Suprapubic skin (tissue), 4 donors: ENCODE measurements at regions not wholly inside any gene's neighbourhood (a gene's known extent, or its start where the extent isn't known, plus 50 kb on each side); places are given as distances from the start of the nearest gene placed in this dataset.
"Not testable (repeated sequence)": the region's sequence is repeated elsewhere in the genome, so short reads cannot be mapped to it uniquely, and the experiment has no call there.

Source experiments
- DNase-seq, 2 donors: peaks; one replicate each; pipeline ENCODE4 v3.0.0-alpha.2; 2019; ENCODE audit warnings: low spot score in 2 of 2
- H3K27ac ChIP-seq: fragments of 200-600 bp; sonication (generic); one replicate; pipeline ENCODE4 v1.5.1; 2019
- H3K27me3 ChIP-seq: fragments of 200-600 bp; sonication (generic); one replicate; pipeline ENCODE4 v1.5.1; 2019
- H3K36me3 ChIP-seq: fragments of 200-600 bp; sonication (generic); one replicate; pipeline ENCODE4 v1.5.1; 2019
- H3K4me1 ChIP-seq: fragments of 200-600 bp; sonication (generic); one replicate; pipeline ENCODE4 v1.5.1; 2019
- H3K4me3 ChIP-seq: fragments of 200-600 bp; sonication (generic); one replicate; pipeline ENCODE4 v1.5.1; 2019; ENCODE audit warnings: mild to moderate bottlenecking
- H3K9me3 ChIP-seq: fragments of 200-600 bp; sonication (generic); one replicate; pipeline ENCODE4 v1.5.1; 2019
- CTCF ChIP-seq, 2 donors: fragments of 200-600 bp in 1 of 2; fragments of 450-650 bp in 1 of 2; sonication (generic) in 1 of 2; IDR thresholded peaks; one replicate each; pipeline ENCODE4 v1.5.1; 2016 to 2019; ENCODE audit warnings: antibody characterized with exemption in 2 of 2, mild to moderate bottlenecking in 1 of 2, moderate library complexity in 1 of 2
- EP300 ChIP-seq: sonication (generic); formaldehyde crosslinking; IDR thresholded peaks from one replicate; pipeline ENCODE4 v1.6.1; 2017; ENCODE audit warnings: antibody characterized with exemption
- POLR2A ChIP-seq, 2 donors: fragments of 450-650 bp; IDR thresholded peaks; one replicate each; pipeline ENCODE4 v1.6.1; 2017; ENCODE audit warnings: antibody characterized with exemption in 2 of 2, mild to moderate bottlenecking in 2 of 2, moderate library complexity in 2 of 2
- POLR2AphosphoS5 ChIP-seq, 3 donors: sonication (generic); formaldehyde crosslinking; IDR thresholded peaks; one replicate each; pipeline ENCODE4 v1.6.1; 2017; ENCODE audit warnings: antibody characterized with exemption in 3 of 3
- WGBS: methylation state at CpG from one replicate; pipeline ENCODE4 v1.1.5; 2018; 5-methylcytosine and 5-hydroxymethylcytosine counted together

- H3K27ac ChIP-seq, result no peak overlapping the region
- WGBS, result 79% methylated on average over 6 of the region's 6 CpGs
- no peaks in the 10 kb centered on the region for H3K9me3 ChIP-seq
- no peaks in the 10 kb centered on the region for H3K4me1 ChIP-seq
- no peaks in the 10 kb centered on the region for H3K27me3 ChIP-seq
- no peak for TF ChIP-seq POLR2AphosphoS5 (IDR thresholded peaks at IDR 0.05)
- no peak for TF ChIP-seq CTCF (IDR thresholded peaks at IDR 0.05)
- DNase-seq, result no peak
- H3K4me3 ChIP-seq, result no peak overlapping the region
- no peaks in the 10 kb centered on the region for H3K36me3 ChIP-seq
Observed at GRCh38 chr6:14598017-14598864, 480.7 kb downstream of the CD83 start.

GRCh38 chr6:14600306-14600705, 482.7 kb downstream of the CD83 start:
- not testable (repeated sequence) for H3K27ac ChIP-seq, H3K4me1 ChIP-seq, H3K9me3 ChIP-seq, DNase-seq, H3K36me3 ChIP-seq, H3K27me3 ChIP-seq, H3K4me3 ChIP-seq
- WGBS, result 92% methylated on average over 8 of the region's 8 CpGs

GRCh38 chr6:14601490-14601889, 483.9 kb downstream of the CD83 start:
- Histone ChIP-seq H3K4me1 (no peaks in the 10 kb centered on the region), H3K36me3 (no peaks in the 10 kb centered on the region), H3K27me3 (no peaks in the 10 kb centered on the region), H3K4me3 (no peak overlapping the region), H3K9me3 (no peaks in the 10 kb centered on the region), H3K27ac (no peak overlapping the region)
- DNase-seq, result no peak
- no peak for TF ChIP-seq POLR2AphosphoS5 (IDR thresholded peaks at IDR 0.05)
- TF ChIP-seq CTCF (IDR thresholded peaks at IDR 0.05), result no peak
- no peak for TF ChIP-seq EP300
- no peak for TF ChIP-seq POLR2A (IDR thresholded peaks at IDR 0.05)
- WGBS, result 85% methylated on average over 7 of the region's 7 CpGs

DNA sequence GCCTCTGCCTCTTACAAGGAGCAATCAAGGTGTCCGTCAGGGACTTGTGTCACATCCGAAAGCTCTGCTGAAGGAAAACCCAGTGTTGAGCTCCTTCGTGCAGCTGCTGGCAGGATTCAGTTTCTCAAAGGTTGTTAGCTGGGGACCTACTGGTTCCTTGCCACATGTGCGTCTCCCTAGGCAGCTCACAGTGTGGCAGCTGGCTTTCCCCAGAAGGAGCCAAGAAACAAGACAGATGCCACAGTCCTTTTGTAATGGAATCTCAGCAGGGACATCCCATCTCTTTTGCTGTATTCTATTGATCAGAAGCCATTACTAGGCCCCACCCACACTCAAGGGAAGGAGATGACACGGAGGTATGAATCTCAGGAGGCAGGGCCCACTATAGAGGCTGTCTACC, 488.8 kb downstream of the CD83 start:
- no peak overlapping the region for H3K4me3 ChIP-seq
- no peak overlapping the region for H3K27ac ChIP-seq
- 85% methylated on average over 5 of the region's 5 CpGs for WGBS
- H3K4me1 ChIP-seq, result no peaks in the 10 kb centered on the region
- H3K27me3 ChIP-seq, result no peaks in the 10 kb centered on the region
- no peaks in the 10 kb centered on the region for H3K36me3 ChIP-seq
- no peak for TF ChIP-seq POLR2A (IDR thresholded peaks at IDR 0.05)
- no peak for TF ChIP-seq EP300
- no peaks in the 10 kb centered on the region for H3K9me3 ChIP-seq
- no peak for DNase-seq

- TF ChIP-seq POLR2AphosphoS5 (IDR thresholded peaks at IDR 0.05) (no peak), POLR2A (IDR thresholded peaks at IDR 0.05) (no peak), CTCF (IDR thresholded peaks at IDR 0.05) (no peak), EP300 (no peak)
- H3K36me3 ChIP-seq, result no peaks in the 10 kb centered on the region
- no peak overlapping the region for H3K4me3 ChIP-seq
- H3K27me3 ChIP-seq, result no peaks in the 10 kb centered on the region
- H3K4me1 ChIP-seq, result no peaks in the 10 kb centered on the region
- H3K9me3 ChIP-seq, result no peaks in the 10 kb centered on the region
- DNase-seq, result no peak
- H3K27ac ChIP-seq, result no peak overlapping the region
- WGBS, result 97% methylated on average over 4 of the region's 4 CpGs
Observed at GRCh38 chr6:14610141-14610540, 492.6 kb downstream of the CD83 start.

DNA sequence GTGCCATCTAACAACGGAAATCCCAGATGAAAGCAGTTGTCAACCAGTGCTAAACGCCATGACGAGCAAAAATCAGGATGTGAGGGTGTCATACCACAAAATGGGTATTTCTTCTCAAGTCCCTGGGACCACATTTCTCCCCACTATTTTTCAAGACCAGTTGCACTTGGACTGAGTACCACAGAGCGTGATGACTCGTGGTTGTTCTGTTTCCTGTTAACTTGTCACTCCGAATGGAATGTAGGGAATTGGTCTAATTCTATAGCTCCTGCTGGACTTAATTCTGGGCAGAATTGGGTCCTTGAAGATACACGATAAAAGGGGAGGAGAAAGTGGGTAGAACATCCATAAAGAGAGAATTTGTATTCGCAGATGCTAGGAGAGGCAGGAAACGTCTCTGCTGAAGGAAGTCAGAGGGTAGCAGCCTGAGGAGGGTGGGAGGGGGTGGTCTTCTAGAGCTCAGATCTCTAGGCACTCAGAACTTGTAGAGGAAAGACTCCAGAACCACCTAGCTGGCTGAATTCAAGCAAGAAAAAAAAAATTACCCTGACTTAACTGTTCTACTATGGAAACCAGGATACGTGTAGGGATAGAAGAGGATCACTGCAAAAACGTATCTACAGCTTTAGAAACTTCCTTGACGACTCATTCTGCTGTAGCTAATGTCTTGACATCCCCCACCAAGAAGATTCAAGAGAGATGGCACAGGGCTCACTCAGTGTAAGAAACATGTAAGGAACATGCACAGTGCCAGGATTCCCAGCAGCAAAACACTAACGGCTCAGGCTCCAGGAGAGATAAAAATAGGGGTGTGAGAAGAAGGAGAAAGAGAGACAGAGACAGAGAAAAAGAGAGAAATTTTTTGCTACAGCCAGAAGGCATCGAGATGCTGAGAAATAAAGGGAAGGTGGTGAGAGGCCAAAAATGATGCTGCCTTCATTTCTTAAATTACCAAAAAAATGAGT, 494.7 kb downstream of the CD83 start:
- no peak for DNase-seq
- no peaks in the 10 kb centered on the region for H3K4me1 ChIP-seq
- no peaks in the 10 kb centered on the region for H3K27me3 ChIP-seq
- TF ChIP-seq EP300, result no peak
- no peak for TF ChIP-seq POLR2A (IDR thresholded peaks at IDR 0.05)
- TF ChIP-seq POLR2AphosphoS5 (IDR thresholded peaks at IDR 0.05), result no peak
- TF ChIP-seq CTCF (IDR thresholded peaks at IDR 0.05), result no peak
- WGBS, result 82% methylated on average over 14 of the region's 14 CpGs
- no peak overlapping the region for H3K27ac ChIP-seq
- H3K4me3 ChIP-seq, result no peak overlapping the region
- H3K36me3 ChIP-seq, result no peaks in the 10 kb centered on the region
- peaks cover 8% of the 10 kb centered on the region for H3K9me3 ChIP-seq
